ENCODE measurements at regions not wholly inside any gene's neighbourhood (a gene's known extent, or its start where the extent isn't known, plus 50 kb on each side); places are given as distances from the start of the nearest gene placed in this dataset.

DNA sequence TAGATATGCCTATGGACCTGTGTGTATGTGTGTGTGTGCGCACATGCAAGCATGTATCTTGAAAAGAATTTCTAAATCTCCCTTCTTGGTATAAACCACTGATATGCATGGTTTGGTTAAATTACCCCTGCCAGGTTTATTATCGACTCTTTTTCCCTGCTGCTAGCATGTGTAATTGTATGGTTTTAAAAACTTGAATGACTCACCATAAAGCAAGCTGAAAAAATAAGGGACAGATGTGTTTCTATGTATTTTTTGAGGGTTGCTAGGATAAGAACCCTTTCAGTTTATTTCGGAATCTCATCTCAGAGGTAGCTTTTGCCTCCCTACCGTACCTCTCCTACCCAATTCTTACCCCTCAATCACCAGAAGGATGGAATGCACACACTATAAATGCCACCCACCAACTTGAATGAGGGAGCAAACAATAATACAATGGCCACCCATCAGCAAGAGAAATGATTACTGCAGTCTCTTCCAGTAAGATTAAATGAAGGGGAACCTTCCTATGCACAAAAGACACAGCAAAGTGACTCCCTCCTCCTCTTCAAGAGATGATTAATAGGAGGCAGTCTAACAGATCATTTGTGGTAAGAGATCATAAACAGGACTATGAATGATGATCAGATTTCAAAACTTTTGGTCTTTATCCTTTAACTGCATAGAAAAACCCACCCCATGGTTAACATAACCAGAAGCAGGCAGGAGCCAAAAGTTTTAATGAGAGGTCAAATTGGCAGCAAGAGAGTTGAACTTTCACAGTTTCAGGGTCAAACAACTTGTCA, 357.2 kb downstream of the SATB2 start:
- no peak for TF ChIP-seq POLR2AphosphoS5 (IDR thresholded peaks at IDR 0.05; ENCODE audit: insufficient read depth in 1 of 2, low read depth in 1 of 2)
- TF ChIP-seq, protein P1, sequence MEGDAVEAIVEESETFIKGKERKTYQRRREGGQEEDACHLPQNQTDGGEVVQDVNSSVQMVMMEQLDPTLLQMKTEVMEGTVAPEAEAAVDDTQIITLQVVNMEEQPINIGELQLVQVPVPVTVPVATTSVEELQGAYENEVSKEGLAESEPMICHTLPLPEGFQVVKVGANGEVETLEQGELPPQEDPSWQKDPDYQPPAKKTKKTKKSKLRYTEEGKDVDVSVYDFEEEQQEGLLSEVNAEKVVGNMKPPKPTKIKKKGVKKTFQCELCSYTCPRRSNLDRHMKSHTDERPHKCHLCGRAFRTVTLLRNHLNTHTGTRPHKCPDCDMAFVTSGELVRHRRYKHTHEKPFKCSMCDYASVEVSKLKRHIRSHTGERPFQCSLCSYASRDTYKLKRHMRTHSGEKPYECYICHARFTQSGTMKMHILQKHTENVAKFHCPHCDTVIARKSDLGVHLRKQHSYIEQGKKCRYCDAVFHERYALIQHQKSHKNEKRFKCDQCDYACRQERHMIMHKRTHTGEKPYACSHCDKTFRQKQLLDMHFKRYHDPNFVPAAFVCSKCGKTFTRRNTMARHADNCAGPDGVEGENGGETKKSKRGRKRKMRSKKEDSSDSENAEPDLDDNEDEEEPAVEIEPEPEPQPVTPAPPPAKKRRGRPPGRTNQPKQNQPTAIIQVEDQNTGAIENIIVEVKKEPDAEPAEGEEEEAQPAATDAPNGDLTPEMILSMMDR (IDR thresholded peaks at IDR 0.05) = no peak
- TF ChIP-seq POLR2A (IDR thresholded peaks at IDR 0.05) = no peak
- no peak overlapping the region for H3K27ac ChIP-seq
- no peaks in the 10 kb centered on the region for H3K36me3 ChIP-seq
- intact Hi-C loops (cut with DNase I) = no loop called here
- no peaks in the 10 kb centered on the region for H3K27me3 ChIP-seq
- H3K9me3 ChIP-seq = no peaks in the 10 kb centered on the region
- no peaks in the 10 kb centered on the region for H3K4me1 ChIP-seq
- no peak overlapping the region for H3K4me3 ChIP-seq
- DNase-seq (ENCODE audit: extremely low spot score in 2 of 2) = no peak

- no peak overlapping the region for H3K4me3 ChIP-seq
- intact Hi-C loops (cut with DNase I) = no loop called here
- TF ChIP-seq POLR2AphosphoS5 (IDR thresholded peaks at IDR 0.05; ENCODE audit: insufficient read depth in 1 of 2, low read depth in 1 of 2) (no peak), POLR2A (IDR thresholded peaks at IDR 0.05) (no peak)
- TF ChIP-seq, protein P1 (IDR thresholded peaks at IDR 0.05) = no peak
- DNase-seq (ENCODE audit: extremely low spot score in 2 of 2) = no peak
- no peak overlapping the region for H3K27ac ChIP-seq
- H3K4me1 ChIP-seq = no peaks in the 10 kb centered on the region
- no peaks in the 10 kb centered on the region for H3K9me3 ChIP-seq
- no peaks in the 10 kb centered on the region for H3K36me3 ChIP-seq
- no peaks in the 10 kb centered on the region for H3K27me3 ChIP-seq
Observed at GRCh38 chr2:199092419-199092818, 365.3 kb downstream of the SATB2 start.

DNA sequence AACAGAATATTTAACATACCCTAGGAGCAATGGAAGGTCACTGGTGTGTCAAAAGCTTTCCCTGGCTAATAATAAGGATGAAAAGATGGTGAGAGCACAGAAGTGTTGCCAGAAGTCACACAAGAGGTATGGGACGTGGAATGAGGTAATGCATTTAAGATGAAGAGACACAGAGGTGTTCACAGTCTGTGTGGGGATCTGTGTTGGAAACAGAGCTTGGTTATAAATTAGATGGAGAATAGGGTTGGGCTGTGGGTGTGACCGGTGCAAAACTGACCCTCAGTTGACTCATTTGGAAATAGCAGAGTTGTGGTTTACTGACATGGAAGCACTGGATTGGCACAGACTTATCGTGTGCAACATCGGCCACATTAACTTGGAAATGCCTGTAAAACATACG, 372.5 kb downstream of the SATB2 start:
- Histone ChIP-seq H3K36me3 (no peaks in the 10 kb centered on the region), H3K9me3 (no peaks in the 10 kb centered on the region), H3K27ac (no peak overlapping the region), H3K4me3 (no peak overlapping the region), H3K27me3 (no peaks in the 10 kb centered on the region), H3K4me1 (no peaks in the 10 kb centered on the region)
- TF ChIP-seq POLR2AphosphoS5 (IDR thresholded peaks at IDR 0.05; ENCODE audit: insufficient read depth in 1 of 2, low read depth in 1 of 2) (no peak), POLR2A (IDR thresholded peaks at IDR 0.05) (no peak)
- TF ChIP-seq, protein P1 (IDR thresholded peaks at IDR 0.05) = no peak
- no peak for DNase-seq (ENCODE audit: extremely low spot score in 2 of 2)
- intact Hi-C loops (cut with DNase I) = no loop called here

GRCh38 chr2:199070322-199070949, 387.3 kb downstream of the SATB2 start:
- no peaks in the 10 kb centered on the region for H3K36me3 ChIP-seq

More at GRCh38 chr2:199070322-199070949, 387.3 kb downstream of the SATB2 start:
- TF ChIP-seq POLR2A (IDR thresholded peaks at IDR 0.05) (no peak), POLR2AphosphoS5 (IDR thresholded peaks at IDR 0.05; ENCODE audit: insufficient read depth in 1 of 2, low read depth in 1 of 2) (no peak)
- TF ChIP-seq, protein P1 (IDR thresholded peaks at IDR 0.05) = no peak
- Histone ChIP-seq H3K27me3 (no peaks in the 10 kb centered on the region), H3K9me3 (no peaks in the 10 kb centered on the region), H3K4me1 (no peaks in the 10 kb centered on the region), H3K4me3 (no peak overlapping the region), H3K27ac (no peak overlapping the region)
- intact Hi-C loops (cut with DNase I) = no loop called here
- DNase-seq (ENCODE audit: extremely low spot score in 2 of 2) = no peak
